HG02973 (cell line): ENCODE measurements at regions not wholly inside any gene's neighbourhood (a gene's known extent, or its start where the extent isn't known, plus 50 kb on each side); places are given as distances from the start of the nearest gene placed in this dataset.
"Not testable (repeated sequence)": the region's sequence is repeated elsewhere in the genome, so short reads cannot be mapped to it uniquely, and the experiment has no call there.

Experiments
- ATAC-seq: cut with Tn5 transposase; IDR thresholded peaks from one replicate; pipeline ENCODE4 v1.9.1; 2021; ENCODE audit warnings: moderate library complexity; ENCODE audit not compliant: unreplicated experiment

- no peak for ATAC-seq
Observed at GRCh38 chr13:70339738-70340137, 231.5 kb upstream of the KLHL1 start.

- ATAC-seq: no peak
Observed at GRCh38 chr13:70338609-70339008, 230.4 kb upstream of the KLHL1 start.

GRCh38 chr13:70336866-70337265, 228.6 kb upstream of the KLHL1 start:
- ATAC-seq: no peak

GRCh38 chr13:70333752-70334151, 225.5 kb upstream of the KLHL1 start:
- ATAC-seq: no peak

GRCh38 chr13:70330697-70331361, 222.6 kb upstream of the KLHL1 start:
- ATAC-seq: no peak

- no peak for ATAC-seq
Observed at GRCh38 chr13:70324519-70324918, 216.3 kb upstream of the KLHL1 start.

DNA sequence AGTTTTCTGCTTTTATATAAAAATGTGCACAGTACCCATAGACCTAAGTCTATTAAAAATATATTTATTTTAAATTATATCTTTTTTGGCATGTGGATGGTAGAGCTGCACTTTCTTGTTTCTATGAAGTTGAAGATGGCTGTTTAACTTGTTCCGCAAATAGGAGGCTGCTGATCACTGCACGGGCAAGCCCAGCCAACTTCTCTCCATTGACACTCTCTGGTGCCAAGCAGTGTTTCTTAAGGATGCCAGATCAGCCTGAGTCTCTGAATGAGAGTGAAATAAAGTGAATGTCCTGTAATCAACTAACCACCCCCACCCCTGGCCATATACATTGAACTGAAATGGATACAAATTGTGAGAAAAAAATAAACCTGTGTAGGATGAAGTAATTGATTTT, 202.9 kb upstream of the KLHL1 start:
- ATAC-seq: no peak

GRCh38 chr13:70310396-70311119, 202.3 kb upstream of the KLHL1 start:
- ATAC-seq: no peak

DNA sequence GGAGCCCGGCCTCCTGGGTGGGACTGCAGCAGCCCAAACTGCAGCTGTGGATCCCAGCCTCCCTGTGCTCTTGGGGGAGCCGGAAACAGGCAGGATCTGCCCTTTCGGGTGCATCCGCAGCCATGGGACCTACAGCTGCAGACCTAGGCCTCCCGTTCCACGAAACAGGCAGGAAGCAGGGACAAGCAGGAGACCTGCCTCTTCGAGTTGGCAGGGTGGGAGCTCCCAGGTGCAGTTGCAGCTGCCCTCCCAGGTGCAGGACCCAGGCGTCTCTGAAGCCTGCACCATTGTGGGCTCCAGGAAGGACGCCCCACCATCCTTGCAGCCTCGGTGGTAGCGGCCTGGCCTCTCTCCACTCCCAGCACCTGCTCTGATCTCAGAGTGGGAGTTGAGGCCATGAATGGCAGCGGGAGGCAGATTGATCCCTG, 189.0 kb upstream of the KLHL1 start:
- no peak for ATAC-seq

- no peak for ATAC-seq
Observed at GRCh38 chr13:70284371-70284770, 176.1 kb upstream of the KLHL1 start.

- no peak for ATAC-seq
Observed at GRCh38 chr13:70275841-70276240, 167.6 kb upstream of the KLHL1 start.

- ATAC-seq: no peak
Observed at GRCh38 chr13:70255406-70255991, 147.2 kb upstream of the KLHL1 start.

DNA sequence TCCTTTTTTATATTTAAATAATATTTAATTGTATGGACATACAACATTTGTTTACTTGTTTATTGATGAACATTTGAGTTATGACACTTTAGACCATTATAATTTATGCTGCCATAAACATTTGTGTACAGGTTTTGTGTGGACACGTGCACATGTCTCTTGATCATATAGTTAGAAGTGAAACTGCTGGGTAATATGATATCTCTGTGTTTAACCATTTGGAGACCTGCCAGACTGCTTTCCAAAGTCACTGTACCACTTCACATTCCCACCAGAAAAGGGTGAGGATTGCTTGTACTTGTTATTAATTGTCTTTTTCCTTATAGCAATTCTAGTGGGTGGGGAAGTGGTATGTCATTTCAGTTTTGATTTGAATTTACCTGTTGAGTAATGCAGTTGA, 145.6 kb upstream of the KLHL1 start:
- ATAC-seq: no peak

DNA sequence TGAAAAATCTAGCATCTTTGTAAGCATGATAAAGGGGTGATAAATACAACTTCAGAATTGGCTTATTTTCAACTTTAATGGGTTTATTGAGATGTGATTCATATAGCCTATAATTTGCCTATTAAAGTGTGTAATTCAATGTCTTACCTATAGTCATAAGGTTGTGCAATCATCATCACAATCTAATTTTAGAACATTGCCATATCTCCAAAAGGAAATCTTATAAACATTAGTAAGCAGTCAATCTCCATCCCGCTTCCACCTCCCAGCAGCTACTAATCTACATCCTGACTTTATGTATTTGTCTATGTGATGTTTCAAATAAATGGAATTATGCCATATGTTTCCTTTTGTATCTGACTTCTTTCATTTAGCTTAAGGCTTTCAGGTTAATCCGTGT, 145.2 kb upstream of the KLHL1 start:
- no peak for ATAC-seq

- no peak for ATAC-seq
Observed at GRCh38 chr13:70249332-70250064, 141.2 kb upstream of the KLHL1 start.

GRCh38 chr13:70237131-70237530, 128.9 kb upstream of the KLHL1 start:
- no peak for ATAC-seq

DNA sequence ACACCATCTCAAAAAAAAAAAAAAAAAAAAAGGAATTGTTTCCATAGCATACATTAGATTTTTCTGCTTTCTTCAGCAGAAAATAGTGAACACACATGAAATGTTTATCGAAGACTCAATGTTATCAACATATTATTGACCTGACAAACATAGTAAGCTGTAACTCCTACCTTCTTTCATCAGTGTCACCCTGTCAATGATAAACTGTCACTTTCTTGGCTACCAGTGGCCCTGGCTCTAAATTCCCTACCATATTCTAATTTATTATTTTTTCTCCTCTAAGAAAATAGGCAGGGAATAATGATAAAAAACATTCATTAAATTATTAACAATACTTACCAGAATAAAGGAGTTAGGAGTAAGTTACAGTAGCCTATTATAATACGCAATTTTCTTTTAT, 127.3 kb upstream of the KLHL1 start:
- ATAC-seq: no peak

DNA sequence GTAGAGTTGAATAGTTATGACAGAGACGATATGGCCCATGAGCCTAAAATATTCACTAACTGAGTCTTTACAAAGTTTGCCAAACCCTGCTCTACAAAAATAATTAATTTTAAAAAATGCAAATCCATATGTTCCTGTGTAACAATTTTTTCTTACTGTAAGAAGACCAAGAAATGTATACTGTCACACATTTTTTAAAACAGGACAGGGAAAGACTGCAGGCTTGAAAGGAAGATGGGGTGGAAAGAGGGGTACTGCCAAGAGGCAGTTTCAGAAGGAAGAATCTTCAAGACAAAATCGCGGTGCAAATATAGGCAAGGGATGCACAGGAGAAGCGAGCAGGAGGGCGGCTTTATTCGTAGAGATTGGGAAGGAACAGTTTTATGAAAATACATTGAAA, 115.7 kb upstream of the KLHL1 start:
- ATAC-seq: no peak

DNA sequence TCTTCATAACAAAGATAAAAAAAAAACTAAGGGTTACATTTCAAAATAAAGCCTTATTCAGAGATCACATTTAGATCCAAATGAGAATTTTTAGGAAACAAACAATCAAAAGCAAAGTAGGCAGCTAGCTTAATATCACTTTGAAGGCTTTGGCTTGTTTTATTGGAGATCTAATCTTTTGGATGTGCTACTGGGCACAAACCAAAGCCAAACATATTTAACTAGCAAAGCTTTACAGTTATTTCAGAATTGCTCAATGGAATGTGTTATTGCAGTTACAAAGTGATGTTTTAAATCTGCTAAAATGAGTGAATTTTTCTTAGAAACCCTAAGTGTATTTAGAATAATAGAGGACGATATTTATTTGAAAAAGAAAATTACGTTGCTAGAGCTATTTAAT, 114.7 kb upstream of the KLHL1 start:
- no peak for ATAC-seq

DNA sequence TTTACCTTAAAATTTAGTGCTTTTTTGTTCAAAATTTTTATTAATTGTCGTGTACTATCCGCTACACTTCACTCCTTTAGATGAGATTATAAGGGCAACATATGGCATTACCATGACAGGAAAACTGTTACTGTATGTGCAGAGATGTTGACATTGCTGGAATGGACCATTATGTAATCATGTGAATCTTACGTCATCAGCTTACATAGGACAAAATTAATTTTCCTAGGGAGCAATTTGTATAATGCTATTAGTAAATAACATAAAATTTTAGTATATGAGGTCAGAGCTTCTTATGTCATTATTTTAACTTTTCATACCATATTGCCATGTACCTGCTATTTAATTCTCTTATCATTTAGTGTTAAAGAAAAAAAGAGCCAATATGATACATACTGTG, 110.4 kb upstream of the KLHL1 start:
- ATAC-seq: no peak

GRCh38 chr13:70208968-70209367, 100.7 kb upstream of the KLHL1 start:
- not testable (repeated sequence) for ATAC-seq

DNA sequence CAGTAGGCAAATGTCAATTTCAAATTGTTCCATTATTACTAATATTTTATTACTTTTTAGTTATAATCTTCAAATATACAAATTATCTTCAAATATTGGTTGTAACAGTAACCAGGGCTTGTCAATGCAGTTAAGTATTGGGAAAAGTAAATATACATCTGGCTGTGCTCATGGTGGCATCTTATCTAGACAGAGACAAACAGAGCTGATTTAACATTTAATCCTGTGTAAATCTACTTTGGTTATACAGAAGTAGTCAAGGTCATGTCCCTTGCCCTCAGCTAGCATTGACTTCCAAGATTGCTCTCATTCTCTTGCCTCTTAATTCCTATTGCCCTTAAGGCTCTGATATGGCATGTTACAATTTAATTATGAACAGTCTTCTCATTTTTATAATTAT, 98.4 kb upstream of the KLHL1 start:
- no peak for ATAC-seq
